H9 (cell line): ENCODE measurements at regions not wholly inside any gene's neighbourhood (a gene's known extent, or its start where the extent isn't known, plus 50 kb on each side); places are given as distances from the start of the nearest gene placed in this dataset.
A peak's percentile ranks its signal among the peaks of the same experiment; 100 is the strongest.

Experiments
- DNase-seq: peaks from one replicate; pipeline ENCODE4 v3.0.0-alpha.2; 2017
- H2AFZ ChIP-seq: one replicate; pipeline ENCODE4 v1.6.1; 2013; ENCODE audit warnings: mild to moderate bottlenecking, low read length, control low read depth, moderate library complexity
- H2AK5ac ChIP-seq: 2 replicates; pipeline ENCODE4 v1.6.1; 2013; ENCODE audit warnings: low read length, control low read depth, mixed read lengths; ENCODE audit not compliant: insufficient read length
- H2BK120ac ChIP-seq: one replicate; pipeline ENCODE4 v1.6.1; 2013; ENCODE audit warnings: low read depth, mild to moderate bottlenecking, low read length, control low read depth, inconsistent platforms; ENCODE audit not compliant: poor library complexity, severe bottlenecking
- H2BK12ac ChIP-seq: 2 replicates; pipeline ENCODE4 v1.6.1; 2013; ENCODE audit warnings: low read length, control low read depth, mixed read lengths, low read depth; ENCODE audit not compliant: insufficient read length
- H2BK15ac ChIP-seq: 2 replicates; pipeline ENCODE4 v1.6.1; 2013; ENCODE audit warnings: low read depth, low read length, control low read depth
- H2BK20ac ChIP-seq: one replicate; pipeline ENCODE4 v1.6.1; 2013; ENCODE audit warnings: low read depth, mild to moderate bottlenecking, low read length, control low read depth, inconsistent platforms; ENCODE audit not compliant: poor library complexity, severe bottlenecking
- H2BK5ac ChIP-seq: 2 replicates; pipeline ENCODE4 v1.6.1; 2013; ENCODE audit warnings: low read length, control low read depth, mixed read lengths; ENCODE audit not compliant: insufficient read length
- H3K14ac ChIP-seq: 2 replicates; pipeline ENCODE4 v1.6.1; 2013; ENCODE audit warnings: low read length, control low read depth; ENCODE audit not compliant: insufficient read depth
- H3K18ac ChIP-seq: 2 replicates; pipeline ENCODE4 v1.6.1; 2013; ENCODE audit warnings: low read depth, mild to moderate bottlenecking, mixed read lengths, low read length, control low read depth; ENCODE audit not compliant: insufficient read length
- H3K23ac ChIP-seq: 2 replicates; pipeline ENCODE4 v1.6.1; 2013; ENCODE audit warnings: low read length, control low read depth, mixed read lengths, low read depth; ENCODE audit not compliant: insufficient read length
- H3K23me2 ChIP-seq: 2 replicates; pipeline ENCODE4 v1.6.1; 2013; ENCODE audit warnings: low read depth, mild to moderate bottlenecking, mixed read lengths, low read length, control low read depth; ENCODE audit not compliant: insufficient read length, poor library complexity, severe bottlenecking
- H3K27ac ChIP-seq: 2 replicates; pipeline ENCODE4 v1.5.1; 2013; ENCODE audit warnings: low read length, control low read depth, mixed read lengths, low read depth; ENCODE audit not compliant: insufficient read length
- H3K27me3 ChIP-seq: 2 replicates; pipeline ENCODE4 v1.6.1; 2013; ENCODE audit warnings: low read length, control low read depth, inconsistent platforms; ENCODE audit not compliant: insufficient read depth
- H3K4ac ChIP-seq: 2 replicates; pipeline ENCODE4 v1.6.1; 2013; ENCODE audit warnings: low read depth, mild to moderate bottlenecking, control low read depth, inconsistent platforms, low read length, moderate library complexity
- H3K4me1 ChIP-seq: 2 replicates; pipeline ENCODE4 v1.6.1; 2013; ENCODE audit warnings: low read length, control low read depth, inconsistent platforms; ENCODE audit not compliant: insufficient read depth
- H3K4me2 ChIP-seq: 2 replicates; pipeline ENCODE4 v1.6.1; 2013; ENCODE audit warnings: low read length, control low read depth, mixed read lengths; ENCODE audit not compliant: insufficient read length, insufficient read depth
- H3K56ac ChIP-seq: 2 replicates; pipeline ENCODE4 v1.6.1; 2013; ENCODE audit warnings: low read depth, mild to moderate bottlenecking, mixed read lengths, low read length, control low read depth; ENCODE audit not compliant: insufficient read length
- H3K79me1 ChIP-seq: 2 replicates; pipeline ENCODE4 v1.6.1; 2013; ENCODE audit warnings: low read depth, mild to moderate bottlenecking, moderate library complexity, low read length, control low read depth, inconsistent platforms; ENCODE audit not compliant: insufficient read depth, poor library complexity, severe bottlenecking
- H3K79me2 ChIP-seq: 2 replicates; pipeline ENCODE4 v1.6.1; 2013; ENCODE audit warnings: low read length, control low read depth, inconsistent platforms; ENCODE audit not compliant: insufficient read depth
- H3K9ac ChIP-seq: 2 replicates; pipeline ENCODE4 v1.6.1; 2013; ENCODE audit warnings: low read length, control low read depth, mixed read lengths; ENCODE audit not compliant: insufficient read length; ENCODE audit errors: extremely low read depth
- H3K9me3 ChIP-seq: one replicate; pipeline ENCODE4 v1.6.1; 2013; ENCODE audit warnings: low read depth, low read length, inconsistent platforms; ENCODE audit not compliant: control insufficient read depth
- H3T11ph ChIP-seq: one replicate; pipeline ENCODE4 v1.6.1; 2013; ENCODE audit warnings: mild to moderate bottlenecking, low read length, control low read depth, inconsistent platforms
- H4K20me1 ChIP-seq: one replicate; pipeline ENCODE4 v1.6.1; 2013; ENCODE audit not compliant: control insufficient read depth, insufficient read length, insufficient read depth
- H4K5ac ChIP-seq: 2 replicates; pipeline ENCODE4 v1.6.1; 2013; ENCODE audit warnings: low read depth, mild to moderate bottlenecking, mixed read lengths, low read length, control low read depth; ENCODE audit not compliant: insufficient read length
- H4K8ac ChIP-seq: replicated peaks from 2 replicates; pipeline ENCODE4 v1.6.1; 2013; ENCODE audit warnings: low read length, control low read depth, mixed read lengths, low read depth; ENCODE audit not compliant: insufficient read length
- H4K91ac ChIP-seq: 2 replicates; pipeline ENCODE4 v1.6.1; 2013; ENCODE audit warnings: low read depth, mild to moderate bottlenecking, moderate library complexity, mixed read lengths, low read length, control low read depth; ENCODE audit not compliant: insufficient read length
- H3K27ac Mint-ChIP-seq, 3 experiments: 2 replicates in 2 of 3; 3 replicates in 1 of 3; pipeline ENCODE4 v1.8.0; 2020 to 2021; ENCODE audit warnings: mixed read lengths in 3 of 3, mild to moderate bottlenecking in 1 of 3, moderate library complexity in 1 of 3
- H3K27me3 Mint-ChIP-seq: 2 replicates; pipeline ENCODE4 v1.8.0; 2021; ENCODE audit warnings: low read depth, mild to moderate bottlenecking, moderate library complexity, mixed read lengths
- H3K36me3 Mint-ChIP-seq, 3 experiments: 2 replicates in 2 of 3; 3 replicates in 1 of 3; pipeline ENCODE4 v1.8.0; 2020 to 2021; ENCODE audit warnings: low read depth in 3 of 3, mixed read lengths in 3 of 3; ENCODE audit not compliant: insufficient read depth in 1 of 3
- H3K4me1 Mint-ChIP-seq, 2 experiments: 2 replicates each; pipeline ENCODE4 v1.8.0; 2020; ENCODE audit warnings: mixed read lengths in 2 of 2
- H3K4me3 Mint-ChIP-seq, 2 experiments: 2 replicates in 1 of 2; 3 replicates in 1 of 2; pipeline ENCODE4 v1.8.0; 2020 to 2021; ENCODE audit warnings: mild to moderate bottlenecking in 2 of 2, mixed read lengths in 2 of 2, moderate library complexity in 1 of 2
- H3K9me3 Mint-ChIP-seq, 2 experiments: 2 replicates in 1 of 2; 3 replicates in 1 of 2; pipeline ENCODE4 v1.8.0; 2020; ENCODE audit warnings: mild to moderate bottlenecking in 2 of 2, mixed read lengths in 2 of 2, moderate library complexity in 1 of 2
- CTCF ChIP-seq: fragments of 200-600 bp; sonication (generic); conservative IDR thresholded peaks from 3 replicates; pipeline ENCODE4 v1.8.0; 2021; ENCODE audit warnings: antibody characterized with exemption, mild to moderate bottlenecking
- WGBS: extraction: QIAGEN DNeasy Blood & Tissue Kit; methylation state at CpG from one replicate; pipeline ENCODE4 v1.1.7; 2013; ENCODE audit warnings: missing lambda C conversion rate, low lambda C conversion rate, mixed read lengths; ENCODE audit not compliant: insufficient read length; ENCODE audit errors: extremely low coverage; 5-methylcytosine and 5-hydroxymethylcytosine counted together

- Histone ChIP-seq H2AK5ac (no peak overlapping the region), H3K23me2 (no peaks in the 10 kb centered on the region), H3T11ph (no peak overlapping the region), H3K14ac (no peak overlapping the region), H4K8ac (no peak overlapping the region), H2BK15ac (no peak overlapping the region), H3K23ac (no peak overlapping the region), H2BK5ac (no peak overlapping the region), H4K91ac (no peak overlapping the region), H3K4me2 (no peak overlapping the region), H3K9me3 (no peaks in the 10 kb centered on the region), H4K20me1 (no peaks in the 10 kb centered on the region), H4K5ac (no peak overlapping the region), H2BK12ac (no peak overlapping the region), H3K9ac (no peak overlapping the region), H3K4ac (no peak overlapping the region), H3K4me1 (no peaks in the 10 kb centered on the region), H3K18ac (no peak overlapping the region), H3K56ac (no peak overlapping the region), H3K79me2 (no peaks in the 10 kb centered on the region), H3K27ac (no peak overlapping the region), H3K27me3 (no peaks in the 10 kb centered on the region), H2AFZ (no peak overlapping the region), H3K79me1 (no peaks in the 10 kb centered on the region), H2BK20ac (no peak overlapping the region), H2BK120ac (no peak overlapping the region)
- no peak for TF ChIP-seq CTCF
- peaks cover 2 to 7% of the 10 kb centered on the region in 2 experiments; a peak in 4 of 5 replicates for H3K9me3 Mint-ChIP-seq
- no CpG with 5 or more reads among the region's 9 CpGs for WGBS
- peak; percentile 42 for DNase-seq
- peaks cover 6 to 15% of the 10 kb centered on the region in 2 experiments for H3K4me1 Mint-ChIP-seq
- peaks cover 0 to 9% (median 0%) of the 10 kb centered on the region in 3 experiments; a peak in 3 of 7 replicates for H3K36me3 Mint-ChIP-seq
- H3K27me3 Mint-ChIP-seq: no peaks in the 10 kb centered on the region
- no peak overlapping the region for H3K4me3 Mint-ChIP-seq
- peak overlapping the region in 2 of 3 experiments; percentile 3 to 34; a peak in 1 of 7 replicates for H3K27ac Mint-ChIP-seq
Measured at GRCh38 chr2:81304154-81304830, 999.7 kb upstream of the LRRTM1 start.
